Lower lobe of right lung (tissue), 2 donors: ENCODE measurements at regions not wholly inside any gene's neighbourhood (a gene's known extent, or its start where the extent isn't known, plus 50 kb on each side); places are given as distances from the start of the nearest gene placed in this dataset.

ENCODE experiments used
- ATAC-seq, 2 donors: fragments of 200-7000 bp; cut with Tn5 transposase; one replicate each; pipeline ENCODE4 v1.9.1; 2020 to 2022; ENCODE audit warnings: mild to moderate bottlenecking in 2 of 2, moderate library complexity in 2 of 2
- DNase-seq: peaks from one replicate; pipeline ENCODE4 v3.0.0-alpha.2; 2020
- H3K27ac ChIP-seq: fragments of 200-600 bp; one replicate; pipeline ENCODE4 v1.8.0; 2022
- H3K27me3 ChIP-seq: fragments of 200-600 bp; one replicate; pipeline ENCODE4 v1.8.0; 2022; ENCODE audit warnings: low read depth
- H3K36me3 ChIP-seq: fragments of 200-600 bp; one replicate; pipeline ENCODE4 v1.8.0; 2022; ENCODE audit warnings: mild to moderate bottlenecking
- H3K4me1 ChIP-seq: fragments of 200-600 bp; one replicate; pipeline ENCODE4 v1.8.0; 2022
- H3K4me3 ChIP-seq: fragments of 200-600 bp; one replicate; pipeline ENCODE4 v1.8.0; 2022; ENCODE audit warnings: mild to moderate bottlenecking
- H3K9me3 ChIP-seq: fragments of 200-600 bp; one replicate; pipeline ENCODE4 v1.8.0; 2022
- CTCF ChIP-seq: fragments of 200-600 bp; IDR thresholded peaks from one replicate; pipeline ENCODE4 v1.8.0; 2022; ENCODE audit warnings: antibody characterized with exemption, mild to moderate bottlenecking
- intact Hi-C: fragments of 100-400 bp; cut with DNase I; formaldehyde crosslinking; loops from one replicate; pipeline ENCODE4 v1.11.0; 2022
- donor health status: DM: no; HTN: yes; CAD: no; lungs with severe emphysema.

- no peak for ATAC-seq
- H3K27ac ChIP-seq, result peak overlapping the region; percentile 76
- no peak for TF ChIP-seq CTCF
- intact Hi-C loops, result no loop called here
- no peak for DNase-seq
- H3K9me3 ChIP-seq, result peaks cover 5% of the 10 kb centered on the region
- H3K4me3 ChIP-seq, result no peak overlapping the region
- H3K4me1 ChIP-seq, result no peaks in the 10 kb centered on the region
- no peaks in the 10 kb centered on the region for H3K36me3 ChIP-seq
- no peaks in the 10 kb centered on the region for H3K27me3 ChIP-seq
These were observed 251.2 kb downstream of the BRD1 start for GRCh38 chr22:49576241-49577141.

- H3K27me3 ChIP-seq, result no peaks in the 10 kb centered on the region
- H3K4me1 ChIP-seq, result no peaks in the 10 kb centered on the region
- peak overlapping the region; percentile 76 for H3K27ac ChIP-seq
- DNase-seq, result peak; percentile 38
- TF ChIP-seq CTCF, result no peak
- H3K4me3 ChIP-seq, result no peak overlapping the region
- H3K9me3 ChIP-seq, result peaks cover 5% of the 10 kb centered on the region
- ATAC-seq, result no peak
- no peaks in the 10 kb centered on the region for H3K36me3 ChIP-seq
- intact Hi-C loops, result no loop called here
These were observed 252.0 kb downstream of the BRD1 start for GRCh38 chr22:49575703-49576081.

- no peaks in the 10 kb centered on the region for H3K4me1 ChIP-seq
- peak overlapping the region; percentile 81 for H3K27ac ChIP-seq
- DNase-seq (peak; percentile 50), ATAC-seq (peak; percentile 33 to 34)
- H3K36me3 ChIP-seq, result no peaks in the 10 kb centered on the region
- intact Hi-C loops, result no loop called here
- no peaks in the 10 kb centered on the region for H3K27me3 ChIP-seq
- H3K4me3 ChIP-seq, result peak overlapping the region; percentile 8
- TF ChIP-seq CTCF, result no peak
- H3K9me3 ChIP-seq, result peaks cover 5% of the 10 kb centered on the region
These were observed 252.6 kb downstream of the BRD1 start for GRCh38 chr22:49574881-49575702.

GRCh38 chr22:49574205-49574880 lies 253.3 kb downstream of the BRD1 start:
- Histone ChIP-seq H3K36me3 (no peaks in the 10 kb centered on the region), H3K27me3 (no peaks in the 10 kb centered on the region), H3K4me1 (no peaks in the 10 kb centered on the region), H3K9me3 (no peaks in the 10 kb centered on the region), H3K27ac (peak overlapping the region; percentile 81), H3K4me3 (peak overlapping the region; percentile 8)
- DNase-seq, result no peak
- intact Hi-C loops, result no loop called here
- TF ChIP-seq CTCF, result no peak
- ATAC-seq, result no peak

GRCh38 chr22:49573109-49573765 lies 254.4 kb downstream of the BRD1 start:
- intact Hi-C loops, result no loop called here
- Histone ChIP-seq H3K4me3 (no peak overlapping the region), H3K36me3 (no peaks in the 10 kb centered on the region), H3K4me1 (no peaks in the 10 kb centered on the region), H3K9me3 (no peaks in the 10 kb centered on the region), H3K27me3 (no peaks in the 10 kb centered on the region), H3K27ac (no peak overlapping the region)
- no peak for DNase-seq
- no peak for TF ChIP-seq CTCF
- ATAC-seq, result no peak
